HG03159 (cell line): ENCODE measurements at regions not wholly inside any gene's neighbourhood (a gene's known extent, or its start where the extent isn't known, plus 50 kb on each side); places are given as distances from the start of the nearest gene placed in this dataset.
"Not testable (repeated sequence)": the region's sequence is repeated elsewhere in the genome, so short reads cannot be mapped to it uniquely, and the experiment has no call there.

Source experiments
- ATAC-seq: cut with Tn5 transposase; IDR thresholded peaks from one replicate; pipeline ENCODE4 v1.9.1; 2021; ENCODE audit warnings: mild to moderate bottlenecking, moderate library complexity; ENCODE audit not compliant: unreplicated experiment

DNA sequence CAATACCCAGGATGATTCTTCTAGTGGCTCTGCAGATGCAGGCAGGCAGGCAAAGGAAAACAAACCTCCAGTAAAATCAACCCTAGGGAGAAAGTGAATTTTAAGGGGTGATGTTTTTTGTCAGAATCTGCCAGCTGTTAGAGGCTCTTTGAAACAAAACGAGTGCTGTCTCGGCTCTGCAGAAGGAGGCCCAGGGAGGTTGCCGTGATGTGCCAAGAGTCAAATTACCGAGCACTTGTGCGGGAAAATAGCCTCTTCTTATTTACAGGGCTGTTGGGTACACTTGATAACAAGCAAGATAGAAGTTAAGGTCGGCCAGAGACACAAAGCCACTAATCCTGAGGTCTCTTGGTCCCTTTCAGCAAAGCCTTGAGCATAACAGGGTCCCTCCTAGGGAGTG is 68.9 kb upstream of the EEF2KMT start:
- no peak for ATAC-seq

DNA sequence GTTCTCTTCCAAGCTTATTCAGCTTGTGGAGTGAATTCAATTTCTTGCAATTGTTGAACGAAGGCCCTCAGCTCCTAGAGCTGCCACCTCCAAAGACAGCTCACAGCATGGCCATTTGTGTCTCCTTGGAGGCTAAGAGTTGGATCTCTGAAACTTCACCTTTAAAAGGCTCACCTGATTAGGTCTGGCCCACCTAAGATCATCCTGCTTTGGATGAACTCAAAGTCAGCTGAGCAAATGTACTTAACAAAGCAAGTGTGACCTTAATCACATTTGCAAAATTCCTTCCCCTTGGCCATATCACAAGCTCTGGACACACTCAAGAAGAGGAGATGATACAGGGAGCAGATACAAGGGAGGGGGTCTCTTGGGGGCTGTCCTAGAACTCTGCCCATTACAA is 67.8 kb upstream of the EEF2KMT start:
- not testable (repeated sequence) for ATAC-seq

- not testable (repeated sequence) for ATAC-seq
Measured at GRCh38 chr16:5162801-5163200, 65.2 kb upstream of the EEF2KMT start.

GRCh38 chr16:5161888-5162287 is 64.3 kb upstream of the EEF2KMT start:
- not testable (repeated sequence) for ATAC-seq

GRCh38 chr16:5160010-5160409 is 62.4 kb upstream of the EEF2KMT start:
- not testable (repeated sequence) for ATAC-seq

GRCh38 chr16:5159537-5159936 is 61.9 kb upstream of the EEF2KMT start:
- not testable (repeated sequence) for ATAC-seq

DNA sequence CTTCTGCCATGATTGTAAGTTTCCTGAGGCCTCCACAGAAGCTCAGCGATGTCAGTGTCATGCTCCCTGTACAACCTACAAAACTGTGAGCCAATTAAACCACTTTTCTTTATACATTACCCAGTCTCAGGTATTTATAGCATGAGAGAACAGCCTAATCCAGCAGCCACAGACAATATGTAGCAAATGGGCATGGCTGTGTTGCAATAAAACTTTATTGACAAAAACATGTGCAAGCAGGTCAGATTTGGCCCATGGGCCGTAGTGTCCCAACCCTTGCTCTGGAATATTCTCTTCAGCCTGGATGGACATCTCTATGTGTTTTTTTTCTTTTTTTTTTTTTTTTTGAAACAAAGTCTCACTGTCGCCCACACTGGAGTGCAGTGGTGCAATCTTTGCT is 60.9 kb upstream of the EEF2KMT start:
- no peak for ATAC-seq

DNA sequence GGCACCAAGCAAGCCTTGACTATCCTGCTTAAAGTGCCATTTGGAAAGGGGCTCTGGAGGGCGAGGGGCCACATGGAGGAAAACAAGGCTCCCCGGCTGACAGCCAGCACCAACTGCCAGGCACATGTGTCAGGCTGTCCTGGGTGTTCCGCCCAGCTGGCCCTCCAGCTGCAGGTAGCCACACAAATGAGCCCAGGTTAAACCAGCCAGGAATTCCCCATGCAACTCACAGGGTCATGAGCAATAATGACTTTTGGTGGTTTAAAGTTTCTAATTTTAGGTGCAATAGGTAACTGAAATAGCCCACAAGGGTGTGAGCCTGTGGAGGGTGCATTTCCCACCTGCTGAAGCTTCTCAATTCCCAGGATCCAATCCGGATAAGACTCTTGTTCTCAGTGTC is 58.9 kb upstream of the EEF2KMT start:
- ATAC-seq: not testable (repeated sequence)

GRCh38 chr16:5154006-5154405 is 56.4 kb upstream of the EEF2KMT start:
- ATAC-seq: not testable (repeated sequence)

GRCh38 chr16:5151409-5151808 is 53.8 kb upstream of the EEF2KMT start:
- not testable (repeated sequence) for ATAC-seq
